SU-DHL-6 (cell line): ENCODE measurements at regions not wholly inside any gene's neighbourhood (a gene's known extent, or its start where the extent isn't known, plus 50 kb on each side); places are given as distances from the start of the nearest gene placed in this dataset.

ENCODE experiments used
- H2AFZ ChIP-seq: fragments of 200-600 bp; sonication (generic); 2 replicates; pipeline ENCODE4 v1.6.1; 2014; ENCODE audit warnings: low read depth, mild to moderate bottlenecking, moderate library complexity, mixed read lengths, antibody characterized with exemption, low read length; ENCODE audit not compliant: severe bottlenecking
- H3F3A ChIP-seq: fragments of 200-600 bp; shearing (Covaris generic); 2 replicates; pipeline ENCODE4 v1.6.0; 2016; ENCODE audit warnings: antibody characterized with exemption, mild to moderate bottlenecking; ENCODE audit not compliant: insufficient read depth
- H3K27ac ChIP-seq: fragments of 200-600 bp; sonication (generic); 2 replicates; pipeline ENCODE4 v1.5.1; 2016; ENCODE audit warnings: low read depth, mild to moderate bottlenecking, low read length, moderate library complexity, mixed read lengths
- H3K27me3 ChIP-seq: fragments of 200-600 bp; sonication (generic), shearing (Covaris generic); 2 replicates; pipeline ENCODE4 v1.6.0; 2014; ENCODE audit warnings: mild to moderate bottlenecking, low read length
- H3K36me3 ChIP-seq: fragments of 200-600 bp; sonication (generic); 2 replicates; pipeline ENCODE4 v1.6.1; 2014; ENCODE audit warnings: mild to moderate bottlenecking, low read length, mixed read lengths
- H3K4me2 ChIP-seq: fragments of 300-600, 200-600 bp; shearing (Covaris generic), sonication (generic); 2 replicates; pipeline ENCODE4 v1.6.0; 2014; ENCODE audit warnings: low read length, low read depth, mild to moderate bottlenecking; ENCODE audit not compliant: poor library complexity, severe bottlenecking
- H3K4me3 ChIP-seq: fragments of 200-600 bp; sonication (generic); 2 replicates; pipeline ENCODE4 v1.5.1; 2014; ENCODE audit warnings: antibody characterized with exemption, low read length, mild to moderate bottlenecking, mixed read lengths; ENCODE audit not compliant: insufficient read depth, poor library complexity, severe bottlenecking
- H3K79me2 ChIP-seq: fragments of 200-600 bp; sonication (generic); 2 replicates; pipeline ENCODE4 v1.6.1; 2014; ENCODE audit warnings: mild to moderate bottlenecking, low read length, moderate library complexity; ENCODE audit not compliant: insufficient read depth
- H3K9ac ChIP-seq: fragments of 200-600 bp; sonication (generic); 2 replicates; pipeline ENCODE4 v1.7.0; 2014; ENCODE audit warnings: mild to moderate bottlenecking, low read length
- H3K9me2 ChIP-seq: fragments of 200-600 bp; sonication (generic); replicated peaks from 2 replicates; pipeline ENCODE4 v1.6.1; 2014; ENCODE audit warnings: low read length; ENCODE audit not compliant: insufficient read depth
- H3K9me3 ChIP-seq: fragments of 200-600 bp; sonication (generic); 2 replicates; pipeline ENCODE4 v1.6.1; 2014; ENCODE audit warnings: low read length, mixed read lengths; ENCODE audit not compliant: insufficient read depth
- H4K20me1 ChIP-seq: fragments of 200-600 bp; sonication (generic); 2 replicates; pipeline ENCODE4 v1.6.1; 2014; ENCODE audit warnings: low read depth, mild to moderate bottlenecking, antibody characterized with exemption, low read length, moderate library complexity, mixed read lengths
- CTCF ChIP-seq: fragments of 200-600 bp; sonication (generic); IDR thresholded peaks from one replicate; pipeline ENCODE4 v1.5.1; 2017; ENCODE audit warnings: antibody characterized with exemption, mild to moderate bottlenecking, low read length, moderate library complexity; ENCODE audit not compliant: insufficient read depth, poor library complexity, severe bottlenecking
- EZH2phosphoT487 ChIP-seq: fragments of 200-600 bp; sonication (generic), shearing (Covaris generic); conservative IDR thresholded peaks from 2 replicates; pipeline ENCODE4 v1.6.1; 2018; ENCODE audit warnings: mild to moderate bottlenecking, antibody characterized with exemption, low read length, moderate library complexity, mixed read lengths

GRCh38 chr3:153038367-153038766 lies 123.7 kb upstream of the RAP2B start:
- H2AFZ ChIP-seq, result no peak overlapping the region

GRCh38 chr3:153038779-153039178 lies 123.2 kb upstream of the RAP2B start:
- Histone ChIP-seq H3K9me2 (no peaks in the 10 kb centered on the region), H3K36me3 (no peaks in the 10 kb centered on the region), H2AFZ (no peak overlapping the region), H4K20me1 (no peaks in the 10 kb centered on the region), H3K79me2 (no peaks in the 10 kb centered on the region), H3K27ac (no peak overlapping the region), H3K9ac (no peak overlapping the region), H3K4me3 (no peak overlapping the region), H3K27me3 (no peaks in the 10 kb centered on the region), H3K9me3 (no peaks in the 10 kb centered on the region), H3K4me2 (no peak overlapping the region), H3F3A (no peaks in the 10 kb centered on the region)
- TF ChIP-seq EZH2phosphoT487 (no peak), CTCF (no peak)

More at GRCh38 chr3:153038367-153038766, 123.7 kb upstream of the RAP2B start:
- TF ChIP-seq CTCF (no peak), EZH2phosphoT487 (no peak)
- Histone ChIP-seq H3K9me3 (no peaks in the 10 kb centered on the region), H3K27me3 (no peaks in the 10 kb centered on the region), H3K4me2 (no peak overlapping the region), H3K9ac (no peak overlapping the region), H3F3A (no peaks in the 10 kb centered on the region), H4K20me1 (no peaks in the 10 kb centered on the region), H3K27ac (no peak overlapping the region), H3K36me3 (no peaks in the 10 kb centered on the region), H3K9me2 (no peaks in the 10 kb centered on the region), H3K4me3 (no peak overlapping the region), H3K79me2 (no peaks in the 10 kb centered on the region)

- no peaks in the 10 kb centered on the region for H3K9me3 ChIP-seq
- peak overlapping the region; percentile 32 for H3K4me2 ChIP-seq
- H3F3A ChIP-seq, result no peaks in the 10 kb centered on the region
- H2AFZ ChIP-seq, result peak overlapping the region; percentile 26
- no peak overlapping the region for H3K27ac ChIP-seq
- H3K27me3 ChIP-seq, result no peaks in the 10 kb centered on the region
- no peak overlapping the region for H3K9ac ChIP-seq
- H3K9me2 ChIP-seq, result no peaks in the 10 kb centered on the region
- no peak for TF ChIP-seq EZH2phosphoT487
- TF ChIP-seq CTCF, result no peak
- H3K36me3 ChIP-seq, result no peaks in the 10 kb centered on the region
- no peaks in the 10 kb centered on the region for H4K20me1 ChIP-seq
- no peaks in the 10 kb centered on the region for H3K79me2 ChIP-seq
- no peak overlapping the region for H3K4me3 ChIP-seq
Observed at GRCh38 chr3:153041181-153041580, 120.8 kb upstream of the RAP2B start.

DNA sequence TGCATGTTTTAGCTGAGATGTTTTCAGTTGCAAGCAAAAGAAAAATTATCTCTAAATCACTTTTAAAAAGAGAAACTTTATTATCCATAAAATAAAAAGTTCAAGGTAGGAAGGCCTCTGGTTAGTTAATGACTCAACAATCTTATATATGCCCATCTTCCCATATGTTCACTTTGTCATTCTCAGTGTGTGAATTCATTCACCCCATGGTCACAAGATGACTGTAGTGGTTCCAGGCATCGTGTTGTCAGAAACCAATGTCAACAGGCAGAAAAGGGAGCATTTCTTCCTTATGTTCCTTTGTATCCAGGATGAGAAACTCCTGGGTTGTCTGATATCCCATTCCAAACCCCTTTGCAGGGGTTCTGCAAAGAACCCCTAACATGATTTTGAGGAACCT lies 119.9 kb upstream of the RAP2B start:
- Histone ChIP-seq H3K27me3 (no peaks in the 10 kb centered on the region), H3K9me2 (no peaks in the 10 kb centered on the region), H3K27ac (peak overlapping the region; percentile 44), H3K36me3 (no peaks in the 10 kb centered on the region), H3K9me3 (no peaks in the 10 kb centered on the region), H3K4me2 (peak overlapping the region; percentile 25), H3K9ac (no peak overlapping the region), H3K79me2 (no peaks in the 10 kb centered on the region), H3K4me3 (no peak overlapping the region), H4K20me1 (no peaks in the 10 kb centered on the region), H3F3A (no peaks in the 10 kb centered on the region), H2AFZ (peak overlapping the region; percentile 51)
- TF ChIP-seq CTCF, result no peak
- no peak for TF ChIP-seq EZH2phosphoT487
